ENCODE measurements at regions not wholly inside any gene's neighbourhood (a gene's known extent, or its start where the extent isn't known, plus 50 kb on each side); places are given as distances from the start of the nearest gene placed in this dataset.

DNA sequence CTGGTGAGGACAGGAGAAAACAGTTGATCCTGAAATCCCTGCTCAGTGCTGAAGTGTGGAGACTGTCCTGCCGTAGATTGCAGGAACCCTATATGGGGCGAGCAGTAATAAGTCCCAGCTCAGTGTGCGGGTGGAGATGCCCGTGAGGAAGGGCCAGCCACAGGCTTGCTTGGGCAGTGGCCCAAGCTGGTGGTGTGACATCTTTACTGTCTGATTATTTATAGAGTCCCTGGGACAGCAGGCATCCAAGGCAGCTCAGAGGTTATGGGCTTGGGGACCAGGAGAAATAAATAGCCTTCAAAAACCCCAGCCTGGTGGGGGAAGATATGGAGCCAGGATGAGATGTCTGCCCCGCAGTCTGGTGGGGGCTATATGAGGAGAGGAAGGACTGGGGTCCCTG is 170.7 kb upstream of the POU3F1 start:
- Histone ChIP-seq H3K27ac (no peak overlapping the region), H3K9me3 (no peaks in the 10 kb centered on the region), H3K4me3 (no peak overlapping the region), H3K4me1 (peaks cover 9 to 24% (median 11%) of the 10 kb centered on the region in 6 donors), H3K36me3 (no peaks in the 10 kb centered on the region), H3K27me3 (replicated peaks in 1 of 7) (peaks cover 0 to 88% (median 0%) of the 10 kb centered on the region in 7 donors)
- DNase-seq: no peak
- intact Hi-C loops (cut with DNase I; ENCODE audit: low total_unique reads): no loop called here
- no peak for TF ChIP-seq POLR2A (IDR thresholded peaks at IDR 0.05)
- TF ChIP-seq, protein P1, sequence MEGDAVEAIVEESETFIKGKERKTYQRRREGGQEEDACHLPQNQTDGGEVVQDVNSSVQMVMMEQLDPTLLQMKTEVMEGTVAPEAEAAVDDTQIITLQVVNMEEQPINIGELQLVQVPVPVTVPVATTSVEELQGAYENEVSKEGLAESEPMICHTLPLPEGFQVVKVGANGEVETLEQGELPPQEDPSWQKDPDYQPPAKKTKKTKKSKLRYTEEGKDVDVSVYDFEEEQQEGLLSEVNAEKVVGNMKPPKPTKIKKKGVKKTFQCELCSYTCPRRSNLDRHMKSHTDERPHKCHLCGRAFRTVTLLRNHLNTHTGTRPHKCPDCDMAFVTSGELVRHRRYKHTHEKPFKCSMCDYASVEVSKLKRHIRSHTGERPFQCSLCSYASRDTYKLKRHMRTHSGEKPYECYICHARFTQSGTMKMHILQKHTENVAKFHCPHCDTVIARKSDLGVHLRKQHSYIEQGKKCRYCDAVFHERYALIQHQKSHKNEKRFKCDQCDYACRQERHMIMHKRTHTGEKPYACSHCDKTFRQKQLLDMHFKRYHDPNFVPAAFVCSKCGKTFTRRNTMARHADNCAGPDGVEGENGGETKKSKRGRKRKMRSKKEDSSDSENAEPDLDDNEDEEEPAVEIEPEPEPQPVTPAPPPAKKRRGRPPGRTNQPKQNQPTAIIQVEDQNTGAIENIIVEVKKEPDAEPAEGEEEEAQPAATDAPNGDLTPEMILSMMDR (IDR thresholded peaks at IDR 0.05 in 8 of 11, conservative IDR thresholded peaks at IDR 0.05 in 3 of 11): no peak
- no peak for TF ChIP-seq POLR2AphosphoS5 (IDR thresholded peaks at IDR 0.05)
- WGBS, 5 donors: 86 to 97% (median 94%) methylated on average over 5 of the region's 5 CpGs

DNA sequence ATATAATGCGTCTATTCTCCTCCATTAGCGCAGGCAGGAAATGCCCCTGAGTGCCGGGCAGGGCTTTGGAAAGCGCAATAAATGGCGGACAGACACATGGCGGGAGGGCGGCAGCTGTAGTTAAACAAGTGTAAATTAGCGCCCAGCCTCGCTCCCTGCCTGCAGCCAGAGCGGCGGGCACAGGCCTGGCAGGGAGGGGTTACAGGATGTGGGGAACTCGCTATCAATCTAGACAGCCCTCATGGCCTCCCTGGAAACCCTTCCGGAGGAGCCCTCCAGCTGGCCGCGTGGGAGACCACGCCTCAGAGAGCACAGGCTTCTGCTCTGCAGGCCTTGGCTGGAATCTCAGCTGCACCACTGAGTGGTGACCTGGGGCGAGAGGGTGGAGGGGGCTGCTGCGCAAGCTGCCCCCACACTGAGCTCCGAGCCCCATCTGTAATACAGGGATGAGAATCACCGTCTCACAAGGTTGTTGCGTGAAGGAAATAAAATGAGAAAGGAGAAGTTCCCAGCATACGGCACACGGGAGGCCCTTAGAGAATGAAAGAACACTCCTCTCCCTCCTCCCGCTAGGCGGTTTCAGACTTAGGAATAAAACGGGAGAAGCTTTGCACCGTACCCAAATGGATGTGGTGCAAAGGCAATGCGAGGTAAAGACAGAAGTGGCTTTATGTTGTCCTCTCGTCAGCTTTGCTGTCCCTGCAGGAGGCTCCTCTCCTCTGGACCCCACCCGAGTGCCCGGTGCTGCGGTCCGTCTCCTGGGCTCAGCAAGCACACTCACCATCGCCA is 167.2 kb upstream of the POU3F1 start:
- intact Hi-C loops (cut with DNase I; ENCODE audit: low total_unique reads): no loop called here
- no peak overlapping the region for H3K27ac ChIP-seq
- H3K4me3 ChIP-seq: peak overlapping the region in 3 of 8 donors; percentile 7 to 45 (median 13)
- peaks cover 0 to 88% (median 0%) of the 10 kb centered on the region in 7 donors for H3K27me3 ChIP-seq (replicated peaks in 1 of 7)
- no peaks in the 10 kb centered on the region for H3K36me3 ChIP-seq
- WGBS, 5 donors: 22 to 26% (median 23%) methylated on average over 33 to 34 of the region's 34 CpGs
- TF ChIP-seq, protein P1 (IDR thresholded peaks at IDR 0.05 in 8 of 11, conservative IDR thresholded peaks at IDR 0.05 in 3 of 11): no peak
- TF ChIP-seq POLR2AphosphoS5 (IDR thresholded peaks at IDR 0.05): peak; percentile 79 to 85 (median 81)
- no peak for TF ChIP-seq POLR2A (IDR thresholded peaks at IDR 0.05)
- H3K9me3 ChIP-seq: no peaks in the 10 kb centered on the region
- peaks cover 9 to 14% (median 11%) of the 10 kb centered on the region in 6 donors for H3K4me1 ChIP-seq
- DNase-seq: peak; percentile 82

DNA sequence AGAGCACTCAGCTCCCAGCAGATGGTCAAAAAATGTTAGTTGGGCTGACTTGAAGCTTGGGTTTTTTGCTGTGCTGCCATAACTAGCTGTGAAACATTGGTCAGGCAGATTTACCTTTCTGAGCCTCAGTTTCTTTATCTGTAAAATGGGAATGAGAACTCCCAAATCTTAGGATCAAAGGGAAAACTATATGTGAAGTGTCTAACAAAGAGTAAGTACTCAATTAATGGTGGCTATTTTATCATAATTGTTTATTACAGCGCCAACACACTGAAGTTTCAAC is 164.2 kb upstream of the POU3F1 start:
- H3K9me3 ChIP-seq: no peaks in the 10 kb centered on the region
- no peak for DNase-seq
- no peaks in the 10 kb centered on the region for H3K36me3 ChIP-seq
- H3K4me1 ChIP-seq: peaks cover 9 to 14% (median 11%) of the 10 kb centered on the region in 6 donors
- no peak for TF ChIP-seq POLR2A (IDR thresholded peaks at IDR 0.05)
- no peak for TF ChIP-seq POLR2AphosphoS5 (IDR thresholded peaks at IDR 0.05)
- TF ChIP-seq, protein P1 (IDR thresholded peaks at IDR 0.05 in 8 of 11, conservative IDR thresholded peaks at IDR 0.05 in 3 of 11): no peak
- no peak overlapping the region for H3K27ac ChIP-seq
- H3K4me3 ChIP-seq: no peak overlapping the region
- peaks cover 0 to 90% (median 0%) of the 10 kb centered on the region in 7 donors for H3K27me3 ChIP-seq (replicated peaks in 1 of 7)
- intact Hi-C loops (cut with DNase I; ENCODE audit: low total_unique reads): no loop called here
- WGBS, 5 donors: 92 to 100% (median 96%) methylated on average over 1 of the region's 1 CpG

DNA sequence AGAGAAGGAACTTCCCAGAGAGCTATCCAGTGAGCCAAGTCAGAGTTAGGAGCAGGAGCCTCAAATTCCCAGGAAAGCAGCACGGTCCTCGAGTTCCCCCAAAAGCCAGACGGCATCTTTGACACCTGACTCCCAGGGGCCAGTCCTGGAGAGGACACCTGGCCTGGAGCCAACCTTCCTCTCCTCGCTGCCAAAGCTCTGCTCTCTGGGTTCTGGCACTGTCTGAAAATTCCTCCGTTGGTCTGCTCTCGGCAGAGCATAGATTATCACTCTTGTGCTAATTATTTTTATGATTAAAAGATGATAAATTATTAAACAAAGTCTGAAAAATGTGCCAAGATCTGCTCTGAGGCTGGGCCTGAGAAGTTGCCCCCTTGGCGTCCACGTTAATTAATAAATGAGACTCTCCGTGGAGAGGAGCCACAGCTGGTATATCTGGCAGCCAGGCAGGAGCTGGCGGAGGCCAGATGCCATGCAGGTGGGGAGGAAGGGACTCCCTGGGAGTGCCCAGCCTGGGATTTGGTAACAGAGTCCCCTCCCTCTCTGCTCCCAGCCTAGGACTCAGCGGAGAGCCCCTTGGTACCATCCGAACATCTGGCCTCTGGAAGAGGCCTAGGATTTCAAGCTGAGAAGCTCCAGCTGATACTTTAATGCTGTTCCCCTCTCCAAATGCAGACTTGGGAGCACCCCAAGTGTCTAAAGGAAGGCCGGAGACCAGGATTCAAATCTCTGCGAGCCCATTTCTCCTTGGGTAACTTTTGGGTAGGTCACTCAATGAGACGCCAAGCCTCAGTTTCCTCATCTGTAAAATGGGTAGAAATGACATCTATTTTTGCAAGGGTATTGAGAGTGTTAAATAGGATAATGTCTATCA is 163.7 kb upstream of the POU3F1 start:
- Histone ChIP-seq H3K4me1 (peaks cover 9 to 14% (median 11%) of the 10 kb centered on the region in 6 donors), H3K36me3 (no peaks in the 10 kb centered on the region), H3K27me3 (replicated peaks in 1 of 7) (peaks cover 0 to 90% (median 0%) of the 10 kb centered on the region in 7 donors), H3K27ac (no peak overlapping the region), H3K4me3 (no peak overlapping the region), H3K9me3 (no peaks in the 10 kb centered on the region)
- intact Hi-C loops (cut with DNase I; ENCODE audit: low total_unique reads): no loop called here
- 78 to 86% (median 83%) methylated on average over 15 of the region's 15 CpGs for WGBS, 5 donors
- DNase-seq: no peak
- no peak for TF ChIP-seq POLR2A (IDR thresholded peaks at IDR 0.05)
- TF ChIP-seq, protein P1 (IDR thresholded peaks at IDR 0.05 in 8 of 11, conservative IDR thresholded peaks at IDR 0.05 in 3 of 11): no peak
- no peak for TF ChIP-seq POLR2AphosphoS5 (IDR thresholded peaks at IDR 0.05)

Measured in spleen (tissue), 11 donors.